ENCODE measurements at regions not wholly inside any gene's neighbourhood (a gene's known extent, or its start where the extent isn't known, plus 50 kb on each side); places are given as distances from the start of the nearest gene placed in this dataset.

- DNase-seq (ENCODE audit: low read depth in 2 of 2), result no peak
These were observed 1173.5 kb upstream of the AUTS2 start for GRCh38 chr7:68424658-68425297.

DNA sequence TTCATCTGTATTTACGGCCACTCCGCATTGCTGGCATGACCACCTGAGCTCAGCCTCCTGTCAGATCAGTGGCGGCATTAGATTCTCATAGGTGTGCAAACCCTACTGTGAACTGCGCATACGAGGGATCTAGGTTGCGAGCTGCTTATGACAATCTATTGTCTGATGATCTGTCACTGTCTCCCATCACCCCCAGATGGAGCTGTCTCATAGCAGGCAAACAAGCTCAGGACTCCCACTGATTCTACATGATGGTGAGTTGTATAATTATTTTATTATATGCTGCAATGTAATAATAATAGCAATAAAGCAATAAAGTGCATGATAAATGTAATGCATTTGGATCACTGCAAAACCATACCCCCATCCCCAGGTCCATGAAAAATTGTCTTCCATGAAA lies 1172.9 kb upstream of the AUTS2 start:
- DNase-seq (ENCODE audit: low read depth in 2 of 2), result no peak

DNA sequence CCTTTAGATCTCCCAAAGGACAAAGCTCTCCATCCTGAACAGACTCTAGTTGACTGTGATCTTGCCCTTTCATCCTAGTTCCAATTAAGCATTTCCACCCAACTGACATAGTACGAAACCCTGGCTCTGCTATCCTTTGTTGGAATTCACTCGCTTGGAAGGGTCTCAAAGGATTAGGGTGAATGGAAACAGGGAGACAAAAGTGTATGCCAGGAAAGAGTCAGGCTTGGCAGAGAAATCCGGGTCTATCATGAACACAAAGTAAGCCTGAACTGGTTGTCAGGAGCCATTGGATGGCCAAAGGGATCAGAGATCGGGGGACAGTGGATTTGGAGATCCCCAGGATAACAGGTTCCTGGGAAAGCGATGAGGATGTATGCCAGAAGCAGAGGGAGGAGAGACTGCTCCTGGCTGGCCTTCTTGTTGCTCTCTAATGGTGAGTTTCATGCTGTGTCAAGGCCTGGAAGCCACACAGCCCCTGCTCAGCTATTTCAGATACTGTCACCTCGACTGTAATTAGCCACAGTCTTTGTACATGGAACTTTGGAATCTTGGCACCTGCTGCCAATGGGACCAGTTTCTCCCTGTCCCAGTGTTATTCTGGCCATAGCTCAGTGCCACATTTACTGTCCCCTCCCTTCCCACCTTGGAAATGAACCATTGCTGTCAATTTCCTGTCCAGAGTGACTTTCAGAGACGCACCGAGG lies 1168.7 kb upstream of the AUTS2 start:
- DNase-seq (ENCODE audit: low read depth in 2 of 2), result no peak

DNA sequence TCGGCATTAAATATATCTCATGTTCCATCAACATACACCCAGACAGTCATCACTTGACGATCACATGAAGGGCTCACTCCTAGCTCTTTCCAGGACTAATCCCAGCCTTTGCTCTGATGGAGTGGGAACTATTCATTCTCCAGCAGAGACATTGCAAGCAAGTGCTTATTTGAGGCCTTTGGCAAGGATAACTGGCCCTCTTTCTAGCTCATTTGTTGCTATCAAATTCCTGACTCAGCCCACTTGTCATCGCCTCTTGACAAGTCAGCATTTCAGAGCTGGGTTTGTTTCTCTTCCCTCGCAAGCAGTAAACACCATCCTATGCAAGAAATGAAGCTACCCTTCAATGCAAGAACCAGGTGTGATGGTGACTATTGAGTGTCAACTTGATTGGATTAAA lies 1165.7 kb upstream of the AUTS2 start:
- no peak for DNase-seq (ENCODE audit: low read depth in 2 of 2)

DNA sequence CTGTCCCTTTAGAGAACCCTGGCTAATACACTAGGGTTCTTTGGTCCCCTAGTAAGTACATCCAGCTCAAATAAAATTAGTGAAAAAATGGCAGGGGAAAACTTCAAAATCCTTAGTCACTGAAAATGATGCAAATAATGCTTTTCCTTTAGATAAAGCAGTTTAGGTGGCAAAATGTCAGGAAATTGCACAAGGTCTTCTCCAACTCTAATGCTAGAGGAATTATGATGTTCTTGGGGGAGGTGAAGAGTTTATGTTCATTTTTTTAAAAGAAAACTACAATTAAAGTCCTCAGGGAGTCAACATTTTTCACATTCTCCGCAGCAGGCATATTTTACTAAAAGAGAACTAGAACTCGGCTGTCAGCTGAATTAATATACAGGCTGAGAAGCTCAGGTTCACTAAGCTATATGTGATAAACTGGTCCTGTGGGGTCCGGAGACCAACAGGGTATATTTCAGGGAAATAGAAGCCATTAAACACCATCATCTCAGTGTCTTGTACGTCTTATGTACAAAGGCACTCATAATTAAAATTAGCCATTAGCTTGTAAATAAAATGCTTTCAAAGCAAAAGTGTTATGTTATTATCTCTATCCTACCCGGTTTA lies 1164.7 kb upstream of the AUTS2 start:
- DNase-seq (ENCODE audit: low read depth in 2 of 2), result no peak

DNA sequence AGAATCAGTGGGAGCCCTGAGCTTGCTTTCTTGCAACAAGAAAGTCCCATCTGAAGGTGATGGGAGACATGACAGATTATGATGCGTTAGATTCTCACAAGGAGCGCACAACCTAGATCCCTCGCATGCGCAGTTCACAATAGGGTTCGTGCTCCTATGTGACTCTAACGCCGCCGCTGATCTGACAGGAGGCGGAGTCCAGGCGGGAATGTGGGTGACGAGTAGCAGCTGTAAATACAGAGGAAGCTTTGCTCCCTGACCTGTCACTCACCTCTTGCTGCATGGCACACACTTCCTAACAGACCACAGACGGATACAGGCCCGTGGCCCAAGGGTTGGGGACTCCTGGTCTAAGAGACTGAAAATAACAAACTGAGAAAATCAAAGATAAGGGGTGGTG lies 1163.4 kb upstream of the AUTS2 start:
- no peak for DNase-seq (ENCODE audit: low read depth in 2 of 2)

DNA sequence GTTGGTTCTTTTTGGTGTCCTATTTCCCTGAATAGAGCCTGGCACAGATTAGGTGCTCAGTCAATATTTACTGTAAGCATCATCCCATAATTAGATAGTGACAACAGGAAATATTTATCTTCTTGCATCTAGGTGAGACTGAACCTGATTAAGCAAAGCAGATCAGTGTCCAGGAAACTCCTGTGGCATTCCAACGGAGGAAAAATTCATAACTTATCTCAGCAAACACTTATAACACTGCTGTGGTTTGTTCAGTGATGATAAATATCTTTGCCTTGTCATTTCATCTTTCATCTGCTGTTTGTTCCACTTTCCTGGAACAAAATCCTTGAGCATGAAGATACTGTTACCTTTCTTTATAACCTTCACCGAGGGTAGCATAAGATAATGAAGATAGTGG lies 1160.3 kb upstream of the AUTS2 start:
- no peak for DNase-seq (ENCODE audit: low read depth in 2 of 2)

- DNase-seq (ENCODE audit: low read depth in 2 of 2), result no peak
These were observed 1159.5 kb upstream of the AUTS2 start for GRCh38 chr7:68438811-68439210.

DNA sequence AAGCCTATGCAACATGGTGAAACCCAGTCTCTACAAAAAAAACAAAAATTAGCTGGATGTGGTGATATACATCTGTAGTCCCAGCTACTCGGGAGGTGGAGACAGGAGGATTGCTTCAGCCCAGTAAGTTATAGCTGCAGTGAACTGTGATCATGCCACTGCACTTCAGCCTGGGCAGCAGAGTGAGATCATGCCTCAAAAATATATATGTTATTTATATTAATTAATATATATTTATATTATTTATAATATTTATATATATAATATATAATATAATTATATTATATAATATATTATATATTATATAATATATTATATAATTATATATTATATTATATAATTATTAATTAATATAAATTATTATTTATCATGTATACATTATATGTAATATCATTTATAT lies 1158.4 kb upstream of the AUTS2 start:
- DNase-seq (ENCODE audit: low read depth in 2 of 2), result no peak

GRCh38 chr7:68440866-68441265 lies 1157.4 kb upstream of the AUTS2 start:
- no peak for DNase-seq (ENCODE audit: low read depth in 2 of 2)

DNA sequence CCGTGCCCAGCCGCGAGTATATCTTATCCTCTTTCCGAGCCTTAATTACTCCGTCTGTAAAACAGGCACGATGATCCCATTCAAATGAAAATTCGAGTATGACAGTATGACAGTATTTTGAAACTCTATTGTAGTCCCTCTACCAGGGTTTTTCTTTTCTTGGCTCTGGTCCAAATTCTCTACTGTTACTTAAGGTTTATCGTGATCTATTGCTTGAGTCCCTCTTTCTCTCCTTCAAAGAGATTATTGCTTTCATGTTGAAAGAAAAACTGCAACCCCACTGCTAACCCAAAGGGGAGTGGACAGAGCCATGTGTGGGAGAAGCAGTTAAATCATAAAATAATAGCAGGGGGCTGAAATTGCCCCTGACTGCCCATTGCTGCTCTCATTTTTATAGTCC lies 1156.6 kb upstream of the AUTS2 start:
- no peak for DNase-seq (ENCODE audit: low read depth in 2 of 2)

GRCh38 chr7:68442931-68443631 lies 1155.2 kb upstream of the AUTS2 start:
- no peak for DNase-seq (ENCODE audit: low read depth in 2 of 2)

- no peak for DNase-seq (ENCODE audit: low read depth in 2 of 2)
These were observed 1154.2 kb upstream of the AUTS2 start for GRCh38 chr7:68444042-68444441.

DNA sequence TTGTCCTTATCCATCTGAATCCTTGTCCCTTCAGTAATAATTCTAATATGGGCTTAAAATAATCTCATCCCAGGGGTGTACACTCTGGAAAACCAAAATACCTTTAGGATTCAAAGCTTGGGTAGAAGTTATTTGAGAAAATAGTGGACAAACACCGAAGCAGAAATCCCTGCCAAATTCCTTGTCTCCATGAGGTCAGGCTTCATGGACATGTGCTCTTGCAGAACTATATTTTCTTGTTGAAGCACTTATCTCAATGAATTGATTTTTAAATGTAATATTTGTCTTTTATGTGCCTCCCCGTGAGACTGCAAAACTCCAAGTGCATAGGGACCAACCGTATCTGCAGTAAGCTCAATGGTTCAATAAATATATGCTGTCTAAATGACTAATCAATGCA lies 1153.3 kb upstream of the AUTS2 start:
- no peak for DNase-seq (ENCODE audit: low read depth in 2 of 2)

DNA sequence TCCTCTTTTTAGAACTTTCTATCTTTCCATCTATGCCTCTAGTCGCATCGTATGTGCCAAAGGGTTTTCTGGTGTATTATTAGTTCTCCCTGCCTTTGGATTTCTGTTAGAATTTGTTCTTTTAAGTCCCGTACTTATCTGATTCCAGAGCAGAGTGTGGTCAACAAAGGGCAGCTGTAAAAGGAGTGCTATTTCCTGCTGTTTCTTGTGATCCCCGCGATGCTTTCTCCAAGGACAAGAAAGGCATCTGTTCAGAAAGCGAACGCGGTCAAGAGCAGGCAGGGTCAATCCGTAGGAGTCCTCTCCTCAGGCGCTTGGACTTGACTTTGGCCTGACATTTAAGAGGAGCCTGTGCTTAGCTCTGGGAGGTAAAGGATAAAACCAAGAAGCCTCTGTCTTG lies 1152.1 kb upstream of the AUTS2 start:
- DNase-seq (ENCODE audit: low read depth in 2 of 2), result no peak

GRCh38 chr7:68449099-68449498 lies 1149.2 kb upstream of the AUTS2 start:
- DNase-seq (ENCODE audit: low read depth in 2 of 2), result no peak

DNA sequence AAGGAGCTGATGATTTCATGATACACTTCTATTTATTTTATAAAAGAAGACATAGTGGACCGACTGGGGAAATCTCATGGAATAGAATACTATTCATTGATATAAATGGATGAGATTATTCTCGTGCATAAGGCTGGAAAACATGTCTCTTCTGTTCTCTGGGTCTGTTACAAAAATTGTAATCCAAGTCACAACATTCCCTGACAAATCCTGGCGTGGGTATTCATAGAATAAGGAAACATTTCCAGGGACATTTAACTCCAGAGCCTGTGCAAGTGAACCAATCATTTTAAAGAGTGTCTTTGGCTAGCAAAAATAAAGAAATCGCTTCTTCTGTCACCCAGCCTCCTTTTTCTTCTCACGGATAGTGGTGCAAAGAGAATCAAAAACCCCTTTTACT lies 1148.5 kb upstream of the AUTS2 start:
- no peak for DNase-seq (ENCODE audit: low read depth in 2 of 2)

- no peak for DNase-seq (ENCODE audit: low read depth in 2 of 2)
These were observed 1143.3 kb upstream of the AUTS2 start for GRCh38 chr7:68454931-68455330.

GRCh38 chr7:68456469-68456868 lies 1141.8 kb upstream of the AUTS2 start:
- no peak for DNase-seq (ENCODE audit: low read depth in 2 of 2)

DNA sequence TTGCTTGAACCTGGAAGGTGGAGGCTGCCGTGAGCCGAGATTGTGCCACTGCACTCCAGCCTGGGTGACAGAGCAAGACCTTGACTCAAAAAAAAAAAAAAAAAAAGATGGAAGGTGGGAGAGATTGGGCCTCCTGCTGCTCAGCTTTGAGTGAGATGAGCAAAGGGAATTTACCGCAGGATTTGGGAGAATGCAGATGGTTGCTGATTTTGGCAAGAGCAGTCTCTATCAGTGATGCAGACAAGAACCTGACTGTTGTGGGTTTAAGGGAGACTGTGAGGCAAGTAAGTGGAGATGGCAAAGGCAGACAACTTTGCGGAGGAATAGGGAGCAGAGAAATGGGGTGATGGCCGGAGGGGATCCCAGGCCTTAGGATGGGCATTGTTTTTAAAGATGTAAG lies 1140.8 kb upstream of the AUTS2 start:
- no peak for DNase-seq (ENCODE audit: low read depth in 2 of 2)

DNA sequence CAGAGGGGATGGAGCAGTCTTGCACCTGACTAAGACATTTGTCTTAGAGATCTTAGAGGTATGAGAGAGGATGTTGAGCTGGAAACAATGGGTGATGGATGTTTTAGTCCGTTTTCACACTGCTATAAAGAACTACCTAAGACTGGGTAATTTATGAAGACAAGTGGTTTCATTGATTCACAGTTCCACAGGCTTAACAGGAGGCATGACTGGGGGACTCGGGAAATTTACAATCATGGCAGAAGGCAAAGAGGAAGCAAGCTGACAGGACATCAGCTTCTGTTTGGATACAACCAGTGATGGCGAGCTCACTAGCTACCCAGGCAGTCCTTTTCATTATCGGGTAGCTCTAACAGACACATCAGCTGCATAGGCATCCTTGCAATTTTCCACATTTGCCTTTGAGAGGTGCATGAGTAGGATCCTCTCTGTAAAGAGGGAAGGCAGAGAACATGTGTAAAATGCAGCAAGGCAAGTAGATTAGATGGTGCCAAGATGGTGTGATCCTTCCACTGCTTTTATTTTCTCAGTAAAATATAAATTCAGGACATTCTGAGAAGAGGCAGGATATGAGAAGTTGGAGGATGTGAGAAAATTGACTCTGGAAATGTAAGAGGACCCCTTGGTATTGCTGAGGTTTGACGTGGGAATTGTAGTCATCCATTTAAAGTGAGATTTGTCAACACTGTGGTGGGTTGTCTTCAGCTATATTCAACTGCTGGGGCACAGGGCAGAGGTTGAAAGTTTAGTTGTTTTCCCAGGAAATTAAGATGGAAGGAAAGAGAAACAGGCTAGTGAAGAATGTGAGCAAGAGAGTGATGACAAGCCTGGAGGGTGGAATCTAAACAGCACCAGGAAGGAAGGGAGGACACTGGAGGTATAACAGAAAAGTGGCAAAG lies 1140.0 kb upstream of the AUTS2 start:
- no peak for DNase-seq (ENCODE audit: low read depth in 2 of 2)

DNA sequence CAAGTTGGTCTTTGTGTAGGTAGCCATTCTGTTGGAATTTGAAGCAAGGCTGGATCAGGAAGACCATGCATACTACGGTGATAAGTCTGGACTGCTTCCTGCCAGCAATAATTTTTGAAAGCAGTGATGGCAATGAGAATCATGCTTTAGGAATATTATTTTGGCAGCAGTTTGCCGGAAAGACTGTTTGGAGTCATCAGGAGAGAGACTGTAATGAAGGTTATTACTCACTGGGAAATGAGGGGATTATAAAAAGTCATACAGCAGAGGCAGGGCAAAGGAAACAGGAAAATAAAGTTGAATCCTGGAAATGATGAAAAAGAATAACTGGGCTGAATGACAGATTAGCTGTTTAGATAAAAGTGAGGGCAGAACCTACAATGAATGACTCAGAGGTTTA lies 1136.8 kb upstream of the AUTS2 start:
- no peak for DNase-seq (ENCODE audit: low read depth in 2 of 2)
